ENCODE measurements at regions not wholly inside any gene's neighbourhood (a gene's known extent, or its start where the extent isn't known, plus 50 kb on each side); places are given as distances from the start of the nearest gene placed in this dataset.

DNA sequence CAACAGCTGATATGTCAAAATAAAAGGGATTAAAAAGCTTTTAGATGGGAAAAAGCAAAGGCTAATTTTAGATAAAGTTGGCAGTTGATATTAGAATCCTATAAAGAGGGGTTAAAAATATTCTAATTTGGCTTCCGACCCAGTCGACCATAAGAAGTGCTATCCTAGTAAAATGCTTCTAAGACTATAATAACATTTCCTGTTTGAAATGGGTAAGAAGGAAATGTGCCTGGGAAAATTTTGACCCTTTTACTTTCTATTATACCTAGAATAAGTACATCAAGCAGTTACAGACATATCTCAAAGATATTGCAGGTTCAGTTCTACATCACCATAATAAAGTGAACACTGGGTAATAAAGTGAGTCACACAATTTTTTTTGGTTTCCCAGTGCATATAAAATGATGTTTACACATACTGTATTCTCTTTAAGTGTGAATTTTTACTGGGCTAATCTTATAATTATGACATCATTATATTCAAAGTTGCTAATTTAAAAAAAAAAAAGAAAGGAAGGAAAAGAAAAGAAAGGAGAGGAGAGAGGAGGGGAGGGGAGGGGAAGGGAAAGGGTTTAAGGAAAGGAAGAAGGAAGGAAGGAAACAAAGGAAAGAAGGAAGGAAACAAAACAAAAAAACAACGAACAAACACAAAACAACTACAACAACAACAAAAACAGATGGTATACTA lies 308.2 kb upstream of the NR5A2 start:
- Histone ChIP-seq H3K36me3 (ENCODE audit: insufficient read depth, low read length) (no peaks in the 10 kb centered on the region), H3K27ac (ENCODE audit: low read length) (no peak overlapping the region), H3K4me3 (ENCODE audit: low read length) (no peak overlapping the region), H3K79me2 (replicated peaks; ENCODE audit: insufficient read depth, low read length) (no peaks in the 10 kb centered on the region), H4K20me1 (ENCODE audit: insufficient read depth) (no peaks in the 10 kb centered on the region), H3K27me3 (ENCODE audit: insufficient read depth, low read depth, low read length) (no peaks in the 10 kb centered on the region), H3F3A (ENCODE audit: insufficient read depth, low read length, poor library complexity, severe bottlenecking) (no peaks in the 10 kb centered on the region), H3K4me2 (ENCODE audit: low read length) (no peak overlapping the region), H3K9ac (ENCODE audit: low read length) (no peak overlapping the region), H3K9me2 (ENCODE audit: insufficient read depth, low read length) (no peaks in the 10 kb centered on the region), H3K9me3 (ENCODE audit: low read length) (no peaks in the 10 kb centered on the region), H2AFZ (ENCODE audit: low read depth, low read length) (no peak overlapping the region)
- no peak for TF ChIP-seq MXI1 (conservative IDR thresholded peaks at IDR 0.05; ENCODE audit: poor library complexity, severe bottlenecking)
- TF ChIP-seq TAF1 (IDR thresholded peaks at IDR 0.05; ENCODE audit: low read depth), result no peak
- TF ChIP-seq EZH2 (IDR thresholded peaks at IDR 0.05; ENCODE audit: borderline replicate concordance, insufficient read depth, low read length, poor library complexity, severe bottlenecking), result no peak
- TF ChIP-seq EP300 (conservative IDR thresholded peaks at IDR 0.05; ENCODE audit: poor library complexity, severe bottlenecking), result no peak
- TF ChIP-seq POLR2AphosphoS5 (IDR thresholded peaks at IDR 0.05), result no peak
- TF ChIP-seq, protein P1, sequence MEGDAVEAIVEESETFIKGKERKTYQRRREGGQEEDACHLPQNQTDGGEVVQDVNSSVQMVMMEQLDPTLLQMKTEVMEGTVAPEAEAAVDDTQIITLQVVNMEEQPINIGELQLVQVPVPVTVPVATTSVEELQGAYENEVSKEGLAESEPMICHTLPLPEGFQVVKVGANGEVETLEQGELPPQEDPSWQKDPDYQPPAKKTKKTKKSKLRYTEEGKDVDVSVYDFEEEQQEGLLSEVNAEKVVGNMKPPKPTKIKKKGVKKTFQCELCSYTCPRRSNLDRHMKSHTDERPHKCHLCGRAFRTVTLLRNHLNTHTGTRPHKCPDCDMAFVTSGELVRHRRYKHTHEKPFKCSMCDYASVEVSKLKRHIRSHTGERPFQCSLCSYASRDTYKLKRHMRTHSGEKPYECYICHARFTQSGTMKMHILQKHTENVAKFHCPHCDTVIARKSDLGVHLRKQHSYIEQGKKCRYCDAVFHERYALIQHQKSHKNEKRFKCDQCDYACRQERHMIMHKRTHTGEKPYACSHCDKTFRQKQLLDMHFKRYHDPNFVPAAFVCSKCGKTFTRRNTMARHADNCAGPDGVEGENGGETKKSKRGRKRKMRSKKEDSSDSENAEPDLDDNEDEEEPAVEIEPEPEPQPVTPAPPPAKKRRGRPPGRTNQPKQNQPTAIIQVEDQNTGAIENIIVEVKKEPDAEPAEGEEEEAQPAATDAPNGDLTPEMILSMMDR (IDR thresholded peaks at IDR 0.05; ENCODE audit: poor library complexity, severe bottlenecking), result no peak
- TF ChIP-seq, protein P2, sequence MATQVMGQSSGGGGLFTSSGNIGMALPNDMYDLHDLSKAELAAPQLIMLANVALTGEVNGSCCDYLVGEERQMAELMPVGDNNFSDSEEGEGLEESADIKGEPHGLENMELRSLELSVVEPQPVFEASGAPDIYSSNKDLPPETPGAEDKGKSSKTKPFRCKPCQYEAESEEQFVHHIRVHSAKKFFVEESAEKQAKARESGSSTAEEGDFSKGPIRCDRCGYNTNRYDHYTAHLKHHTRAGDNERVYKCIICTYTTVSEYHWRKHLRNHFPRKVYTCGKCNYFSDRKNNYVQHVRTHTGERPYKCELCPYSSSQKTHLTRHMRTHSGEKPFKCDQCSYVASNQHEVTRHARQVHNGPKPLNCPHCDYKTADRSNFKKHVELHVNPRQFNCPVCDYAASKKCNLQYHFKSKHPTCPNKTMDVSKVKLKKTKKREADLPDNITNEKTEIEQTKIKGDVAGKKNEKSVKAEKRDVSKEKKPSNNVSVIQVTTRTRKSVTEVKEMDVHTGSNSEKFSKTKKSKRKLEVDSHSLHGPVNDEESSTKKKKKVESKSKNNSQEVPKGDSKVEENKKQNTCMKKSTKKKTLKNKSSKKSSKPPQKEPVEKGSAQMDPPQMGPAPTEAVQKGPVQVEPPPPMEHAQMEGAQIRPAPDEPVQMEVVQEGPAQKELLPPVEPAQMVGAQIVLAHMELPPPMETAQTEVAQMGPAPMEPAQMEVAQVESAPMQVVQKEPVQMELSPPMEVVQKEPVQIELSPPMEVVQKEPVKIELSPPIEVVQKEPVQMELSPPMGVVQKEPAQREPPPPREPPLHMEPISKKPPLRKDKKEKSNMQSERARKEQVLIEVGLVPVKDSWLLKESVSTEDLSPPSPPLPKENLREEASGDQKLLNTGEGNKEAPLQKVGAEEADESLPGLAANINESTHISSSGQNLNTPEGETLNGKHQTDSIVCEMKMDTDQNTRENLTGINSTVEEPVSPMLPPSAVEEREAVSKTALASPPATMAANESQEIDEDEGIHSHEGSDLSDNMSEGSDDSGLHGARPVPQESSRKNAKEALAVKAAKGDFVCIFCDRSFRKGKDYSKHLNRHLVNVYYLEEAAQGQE (IDR thresholded peaks at IDR 0.05; ENCODE audit: borderline replicate concordance), result no peak
- TF ChIP-seq RAD21 (conservative IDR thresholded peaks at IDR 0.05), result no peak
- no peak for TF ChIP-seq SMC3 (conservative IDR thresholded peaks at IDR 0.05; ENCODE audit: poor library complexity)

DNA sequence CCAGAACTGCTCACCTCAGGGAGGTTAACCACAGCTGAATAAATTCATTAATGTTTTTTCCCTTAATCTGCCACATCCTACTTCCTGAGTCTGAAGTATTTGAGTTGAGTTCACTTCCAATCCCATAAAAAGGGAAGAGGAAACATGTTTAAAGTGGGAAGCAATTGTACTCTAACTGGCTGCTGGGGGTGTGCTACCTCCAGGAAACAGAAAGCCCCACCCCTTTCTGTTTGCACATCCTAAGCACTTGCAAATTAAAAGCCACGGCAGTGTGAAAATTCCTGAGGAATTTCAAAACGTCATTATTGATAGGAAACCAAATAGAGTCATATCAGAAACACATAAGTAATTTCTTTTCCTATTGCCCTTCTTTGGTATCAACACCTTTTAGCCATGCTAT lies 307.0 kb upstream of the NR5A2 start:
- no peaks in the 10 kb centered on the region for H3K36me3 ChIP-seq (ENCODE audit: insufficient read depth, low read length)
- H3K27ac ChIP-seq (ENCODE audit: low read length), result no peak overlapping the region
- no peak overlapping the region for H3K4me2 ChIP-seq (ENCODE audit: low read length)
- no peak overlapping the region for H2AFZ ChIP-seq (ENCODE audit: low read depth, low read length)
- H3K4me3 ChIP-seq (ENCODE audit: low read length), result no peak overlapping the region
- no peaks in the 10 kb centered on the region for H3F3A ChIP-seq (ENCODE audit: insufficient read depth, low read length, poor library complexity, severe bottlenecking)
- H3K9me3 ChIP-seq (ENCODE audit: low read length), result no peaks in the 10 kb centered on the region
- TF ChIP-seq EZH2 (IDR thresholded peaks at IDR 0.05; ENCODE audit: borderline replicate concordance, insufficient read depth, low read length, poor library complexity, severe bottlenecking) (no peak), MXI1 (conservative IDR thresholded peaks at IDR 0.05; ENCODE audit: poor library complexity, severe bottlenecking) (no peak), RAD21 (conservative IDR thresholded peaks at IDR 0.05) (no peak), TAF1 (IDR thresholded peaks at IDR 0.05; ENCODE audit: low read depth) (no peak), EP300 (conservative IDR thresholded peaks at IDR 0.05; ENCODE audit: poor library complexity, severe bottlenecking) (no peak), POLR2AphosphoS5 (IDR thresholded peaks at IDR 0.05) (no peak), SMC3 (conservative IDR thresholded peaks at IDR 0.05; ENCODE audit: poor library complexity) (no peak)
- TF ChIP-seq, protein P1 (IDR thresholded peaks at IDR 0.05; ENCODE audit: poor library complexity, severe bottlenecking), result no peak
- TF ChIP-seq, protein P2 (IDR thresholded peaks at IDR 0.05; ENCODE audit: borderline replicate concordance), result no peak
- H4K20me1 ChIP-seq (ENCODE audit: insufficient read depth), result no peaks in the 10 kb centered on the region
- no peaks in the 10 kb centered on the region for H3K9me2 ChIP-seq (ENCODE audit: insufficient read depth, low read length)
- no peaks in the 10 kb centered on the region for H3K79me2 ChIP-seq (replicated peaks; ENCODE audit: insufficient read depth, low read length)
- no peak overlapping the region for H3K9ac ChIP-seq (ENCODE audit: low read length)
- no peaks in the 10 kb centered on the region for H3K27me3 ChIP-seq (ENCODE audit: insufficient read depth, low read depth, low read length)

All from neural cell (in vitro differentiated cells).